Retina (tissue), 1 donor: ENCODE measurements at regions not wholly inside any gene's neighbourhood (a gene's known extent, or its start where the extent isn't known, plus 50 kb on each side); places are given as distances from the start of the nearest gene placed in this dataset.
"Not testable (repeated sequence)": the region's sequence is repeated elsewhere in the genome, so short reads cannot be mapped to it uniquely, and the experiment has no call there.

ENCODE experiments used
- DNase-seq: peaks from one replicate; pipeline ENCODE4 v3.0.0-alpha.2; 2016

- DNase-seq, result not testable (repeated sequence)
Measured at GRCh38 chr4:17436047-17436749, 75.7 kb downstream of the QDPR start.

GRCh38 chr4:17433827-17434226 lies 78.1 kb downstream of the QDPR start:
- no peak for DNase-seq

- no peak for DNase-seq
Measured at GRCh38 chr4:17427991-17428390, 83.9 kb downstream of the QDPR start.

- DNase-seq, result peak; percentile 40
Measured at GRCh38 chr4:17426222-17426621, 85.7 kb downstream of the QDPR start.

GRCh38 chr4:17418010-17418409 lies 93.9 kb downstream of the QDPR start:
- no peak for DNase-seq

GRCh38 chr4:17414392-17414791 lies 97.5 kb downstream of the QDPR start:
- DNase-seq, result no peak

GRCh38 chr4:17400686-17401085 lies 111.2 kb downstream of the QDPR start:
- DNase-seq, result no peak

GRCh38 chr4:17398805-17399204 lies 113.1 kb downstream of the QDPR start:
- no peak for DNase-seq

- no peak for DNase-seq
Measured at GRCh38 chr4:17398035-17398434, 113.9 kb downstream of the QDPR start.

- no peak for DNase-seq
Measured at GRCh38 chr4:17397611-17398010, 114.3 kb downstream of the QDPR start.

- no peak for DNase-seq
Measured at GRCh38 chr4:17385403-17385802, 126.5 kb downstream of the QDPR start.

- no peak for DNase-seq
Measured at GRCh38 chr4:17380347-17380746, 131.5 kb downstream of the QDPR start.

GRCh38 chr4:17376205-17376604 lies 135.7 kb downstream of the QDPR start:
- no peak for DNase-seq

GRCh38 chr4:17373666-17374065 lies 138.2 kb downstream of the QDPR start:
- DNase-seq, result no peak

GRCh38 chr4:17370818-17371217 lies 141.1 kb downstream of the QDPR start:
- DNase-seq, result no peak

- no peak for DNase-seq
Measured at GRCh38 chr4:17368408-17368807, 143.5 kb downstream of the QDPR start.

GRCh38 chr4:17367201-17367600 lies 144.7 kb downstream of the QDPR start:
- no peak for DNase-seq

GRCh38 chr4:17366496-17366895 lies 145.4 kb downstream of the QDPR start:
- DNase-seq, result no peak

- DNase-seq, result no peak
Measured at GRCh38 chr4:17362430-17362829, 149.5 kb downstream of the QDPR start.

GRCh38 chr4:17358241-17358640 lies 153.6 kb downstream of the QDPR start:
- no peak for DNase-seq

GRCh38 chr4:17356926-17357325 lies 155.0 kb downstream of the QDPR start:
- DNase-seq, result no peak

GRCh38 chr4:17352357-17352756 lies 159.5 kb downstream of the QDPR start:
- no peak for DNase-seq

- no peak for DNase-seq
Measured at GRCh38 chr4:17347445-17347844, 164.4 kb downstream of the QDPR start.

- DNase-seq, result no peak
Measured at GRCh38 chr4:17339376-17339775, 172.5 kb downstream of the QDPR start.

GRCh38 chr4:17336986-17337385 lies 174.9 kb downstream of the QDPR start:
- no peak for DNase-seq
